ENCODE measurements at regions not wholly inside any gene's neighbourhood (a gene's known extent, or its start where the extent isn't known, plus 50 kb on each side); places are given as distances from the start of the nearest gene placed in this dataset.

DNA sequence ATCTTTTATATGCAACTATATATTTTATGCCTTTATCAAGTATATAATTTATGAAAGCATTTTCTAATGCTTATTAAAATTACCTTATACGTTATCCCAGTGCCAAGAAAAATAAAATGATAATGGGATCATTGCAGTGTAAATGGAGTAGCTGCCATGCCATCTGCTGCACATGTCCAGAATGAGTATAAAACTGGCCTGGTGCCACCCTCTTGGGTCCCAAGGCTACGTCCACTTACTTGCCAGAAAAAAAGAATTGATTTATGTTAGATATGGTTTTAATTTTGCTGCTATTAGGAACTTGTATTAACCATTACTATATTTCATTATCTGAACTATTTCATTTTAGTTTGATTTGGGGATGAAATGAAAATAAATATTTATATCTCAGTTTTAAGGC is 1127.1 kb upstream of the CNTN5 start:
- H3K4me2 ChIP-seq (ENCODE audit: control insufficient read depth, extremely low read depth, insufficient read depth, low read depth, low read length), result no peak overlapping the region
- FAIRE-seq (no peak), DNase-seq (ENCODE audit: low read depth, low spot score) (no peak)
- H3K27me3 ChIP-seq (ENCODE audit: control insufficient read depth, extremely low read depth, insufficient read depth, low read length), result no peaks in the 10 kb centered on the region
- no peak overlapping the region for H3K27ac ChIP-seq (ENCODE audit: control insufficient read depth, insufficient read depth, low read length)
- no peaks in the 10 kb centered on the region for H3K36me3 ChIP-seq (ENCODE audit: control insufficient read depth in 2 of 2, extremely low read depth in 1 of 2, insufficient read depth in 2 of 2, low read length in 2 of 2)
- no peaks in the 10 kb centered on the region for H3K9me1 ChIP-seq (ENCODE audit: control insufficient read depth, extremely low read depth, insufficient read depth, low read length)
- H3K4me3 ChIP-seq (ENCODE audit: control insufficient read depth in 2 of 3, extremely low read depth in 1 of 3, insufficient read depth in 2 of 3, low read depth in 1 of 3, low read length in 3 of 3), result no peak overlapping the region
- H3K79me2 ChIP-seq (ENCODE audit: control insufficient read depth, insufficient read depth, low read length), result no peaks in the 10 kb centered on the region
- TF ChIP-seq EZH2 (IDR thresholded peaks at IDR 0.05; ENCODE audit: low read length), result no peak
- TF ChIP-seq, protein P1, sequence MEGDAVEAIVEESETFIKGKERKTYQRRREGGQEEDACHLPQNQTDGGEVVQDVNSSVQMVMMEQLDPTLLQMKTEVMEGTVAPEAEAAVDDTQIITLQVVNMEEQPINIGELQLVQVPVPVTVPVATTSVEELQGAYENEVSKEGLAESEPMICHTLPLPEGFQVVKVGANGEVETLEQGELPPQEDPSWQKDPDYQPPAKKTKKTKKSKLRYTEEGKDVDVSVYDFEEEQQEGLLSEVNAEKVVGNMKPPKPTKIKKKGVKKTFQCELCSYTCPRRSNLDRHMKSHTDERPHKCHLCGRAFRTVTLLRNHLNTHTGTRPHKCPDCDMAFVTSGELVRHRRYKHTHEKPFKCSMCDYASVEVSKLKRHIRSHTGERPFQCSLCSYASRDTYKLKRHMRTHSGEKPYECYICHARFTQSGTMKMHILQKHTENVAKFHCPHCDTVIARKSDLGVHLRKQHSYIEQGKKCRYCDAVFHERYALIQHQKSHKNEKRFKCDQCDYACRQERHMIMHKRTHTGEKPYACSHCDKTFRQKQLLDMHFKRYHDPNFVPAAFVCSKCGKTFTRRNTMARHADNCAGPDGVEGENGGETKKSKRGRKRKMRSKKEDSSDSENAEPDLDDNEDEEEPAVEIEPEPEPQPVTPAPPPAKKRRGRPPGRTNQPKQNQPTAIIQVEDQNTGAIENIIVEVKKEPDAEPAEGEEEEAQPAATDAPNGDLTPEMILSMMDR (optimal IDR thresholded peaks at IDR 0.05 in 1 of 3, IDR thresholded peaks at IDR 0.05 in 1 of 3, conservative IDR thresholded peaks at IDR 0.05 in 1 of 3; ENCODE audit: extremely low read depth in 1 of 3, insufficient read depth in 2 of 3, low read length in 3 of 3), result no peak
- no peak overlapping the region for H3K9ac ChIP-seq (ENCODE audit: control insufficient read depth, extremely low read depth, insufficient read depth, low read length)
- H2AFZ ChIP-seq (ENCODE audit: control insufficient read depth, low read length), result no peak overlapping the region
- no peaks in the 10 kb centered on the region for H4K20me1 ChIP-seq (ENCODE audit: control insufficient read depth, extremely low read depth, insufficient read depth, low read length)
- H3K4me1 ChIP-seq (ENCODE audit: control insufficient read depth, extremely low read depth, insufficient read depth, low read length), result no peaks in the 10 kb centered on the region
- dilution Hi-C loops (cut with MboI; ENCODE audit: extremely low pct_ligation_motif_present, low sequenced_read_pairs), result no loop called here
- no peaks in the 10 kb centered on the region for H3K9me3 ChIP-seq (ENCODE audit: control insufficient read depth, low read depth, low read length)

GRCh38 chr11:97894978-97895377 is 1125.8 kb upstream of the CNTN5 start:
- no peak overlapping the region for H3K9ac ChIP-seq (ENCODE audit: control insufficient read depth, extremely low read depth, insufficient read depth, low read length)
- no peaks in the 10 kb centered on the region for H3K9me3 ChIP-seq (ENCODE audit: control insufficient read depth, low read depth, low read length)
- TF ChIP-seq, protein P1 (optimal IDR thresholded peaks at IDR 0.05 in 1 of 3, IDR thresholded peaks at IDR 0.05 in 1 of 3, conservative IDR thresholded peaks at IDR 0.05 in 1 of 3; ENCODE audit: extremely low read depth in 1 of 3, insufficient read depth in 2 of 3, low read length in 3 of 3), result no peak
- no peak for TF ChIP-seq EZH2 (IDR thresholded peaks at IDR 0.05; ENCODE audit: low read length)
- no peaks in the 10 kb centered on the region for H3K79me2 ChIP-seq (ENCODE audit: control insufficient read depth, insufficient read depth, low read length)
- H3K4me3 ChIP-seq (ENCODE audit: control insufficient read depth in 2 of 3, extremely low read depth in 1 of 3, insufficient read depth in 2 of 3, low read depth in 1 of 3, low read length in 3 of 3), result no peak overlapping the region
- H3K9me1 ChIP-seq (ENCODE audit: control insufficient read depth, extremely low read depth, insufficient read depth, low read length), result no peaks in the 10 kb centered on the region
- no peaks in the 10 kb centered on the region for H3K27me3 ChIP-seq (ENCODE audit: control insufficient read depth, extremely low read depth, insufficient read depth, low read length)
- DNase-seq (ENCODE audit: low read depth, low spot score) (no peak), FAIRE-seq (no peak)
- H2AFZ ChIP-seq (ENCODE audit: control insufficient read depth, low read length), result no peak overlapping the region
- dilution Hi-C loops (cut with MboI; ENCODE audit: extremely low pct_ligation_motif_present, low sequenced_read_pairs), result no loop called here
- no peaks in the 10 kb centered on the region for H3K36me3 ChIP-seq (ENCODE audit: control insufficient read depth in 2 of 2, extremely low read depth in 1 of 2, insufficient read depth in 2 of 2, low read length in 2 of 2)
- H3K27ac ChIP-seq (ENCODE audit: control insufficient read depth, insufficient read depth, low read length), result no peak overlapping the region
- no peaks in the 10 kb centered on the region for H4K20me1 ChIP-seq (ENCODE audit: control insufficient read depth, extremely low read depth, insufficient read depth, low read length)
- H3K4me2 ChIP-seq (ENCODE audit: control insufficient read depth, extremely low read depth, insufficient read depth, low read depth, low read length), result no peak overlapping the region
- H3K4me1 ChIP-seq (ENCODE audit: control insufficient read depth, extremely low read depth, insufficient read depth, low read length), result no peaks in the 10 kb centered on the region
